HepG2 (cell line): ENCODE measurements at regions not wholly inside any gene's neighbourhood (a gene's known extent, or its start where the extent isn't known, plus 50 kb on each side); places are given as distances from the start of the nearest gene placed in this dataset.

Source experiments
- ATAC-seq: fragments of 200-7000 bp; cut with Tn5 transposase; 3 replicates; pipeline ENCODE4 v1.9.1; 2020; ENCODE audit warnings: mild to moderate bottlenecking, moderate library complexity
- BruUV-seq: library from RNA; stranded (reverse); fragments of 400-500 nt; replicated peaks from 2 replicates; lab custom pipeline; 2021; lab: Mats Ljungman, UMichigan
- CTCF ChIA-PET: fragments of 300-600 bp; formaldehyde crosslinking; extraction: SDS; loops from one replicate; lab custom pipeline; 2021; ENCODE audit warnings: low total read pairs, inconsistent platforms, low intra/inter-chr PET ratio; lab: Yijun Ruan, JAX
- POLR2A ChIA-PET: fragments of 350-600 bp; sonication (Branson Sonifier 250); formaldehyde crosslinking; loops from one replicate; lab custom pipeline; 2020; ENCODE audit warnings: antibody characterized with exemption, inconsistent platforms; lab: Yijun Ruan, JAX
- DNase-seq: peaks from one replicate; pipeline ENCODE4 v3.0.0-alpha.2; 2015; ENCODE audit warnings: low spot score
- FAIRE-seq: peaks from 3 replicates; lab custom pipeline; 2011; peaks lifted over from hg19 to GRCh38; lab: Jason Lieb, UNC
- H2AFZ ChIP-seq: one replicate; pipeline ENCODE4 v1.6.1; 2011; ENCODE audit warnings: low read length, inconsistent platforms
- H3K27ac ChIP-seq: fragments of 300-600 bp; 3 replicates; pipeline ENCODE4 v1.8.0; 2011; ENCODE audit warnings: mixed run types, mild to moderate bottlenecking, mixed read lengths, low read length, inconsistent platforms; ENCODE audit not compliant: insufficient read depth; ENCODE audit errors: extremely low read length
- H3K27me3 ChIP-seq, 2 experiments: fragments of 200-600 bp in 1 of 2; 2 replicates in 1 of 2; 3 replicates in 1 of 2; pipeline versions ENCODE4 v1.6.0 to v1.8.0; 2011; ENCODE audit warnings: low read length in 2 of 2, mild to moderate bottlenecking in 2 of 2, moderate library complexity in 2 of 2, inconsistent platforms in 1 of 2; ENCODE audit not compliant: insufficient read depth in 2 of 2, control insufficient read depth in 1 of 2
- H3K36me3 ChIP-seq, 2 experiments: fragments of 200-600 bp in 1 of 2; replicated peaks in 1 of 2; 2 replicates in 1 of 2; 3 replicates in 1 of 2; pipeline versions ENCODE4 v1.5.1 to v1.8.0; 2011; ENCODE audit warnings: low read length in 2 of 2, inconsistent platforms in 1 of 2; ENCODE audit not compliant: insufficient read depth in 2 of 2, control insufficient read depth in 1 of 2
- H3K4me1 ChIP-seq: 2 replicates; pipeline ENCODE4 v1.5.1; 2012; ENCODE audit warnings: low read length, inconsistent platforms; ENCODE audit not compliant: insufficient read depth
- H3K4me2 ChIP-seq: 2 replicates; pipeline ENCODE4 v1.6.0; 2011; ENCODE audit warnings: low read depth, low read length, inconsistent platforms
- H3K4me3 ChIP-seq, 3 experiments: fragments of 200-600 bp in 1 of 3; sonication (generic), shearing (Covaris generic) in 1 of 3; replicated peaks in 1 of 3; 2 replicates each; pipeline ENCODE4 v1.5.1; 2011 to 2016; ENCODE audit warnings: low read length in 3 of 3, inconsistent platforms in 2 of 3, low read depth in 2 of 3, mild to moderate bottlenecking in 2 of 3, control low read depth in 1 of 3, mixed read lengths in 1 of 3; ENCODE audit not compliant: insufficient read depth in 1 of 3
- H3K79me2 ChIP-seq: one replicate; pipeline ENCODE4 v1.6.1; 2011; ENCODE audit warnings: low read length, inconsistent platforms; ENCODE audit not compliant: insufficient read depth
- H3K9ac ChIP-seq: 2 replicates; pipeline ENCODE4 v1.6.0; 2011; ENCODE audit warnings: mild to moderate bottlenecking, low read depth, low read length, inconsistent platforms; ENCODE audit not compliant: insufficient read depth
- H3K9me3 ChIP-seq: 2 replicates; pipeline ENCODE4 v1.5.1; 2012; ENCODE audit warnings: mild to moderate bottlenecking, low read length
- H4K20me1 ChIP-seq: 2 replicates; pipeline ENCODE4 v1.6.0; 2011; ENCODE audit warnings: inconsistent platforms, mild to moderate bottlenecking, low read length, moderate library complexity; ENCODE audit not compliant: insufficient read depth
- ATF7 ChIP-seq, 2 experiments: fragments of 450-650 bp in 1 of 2; sonication (generic) in 1 of 2; formaldehyde crosslinking in 1 of 2; IDR thresholded peaks; 2 replicates each; pipeline versions ENCODE4 v1.4.0 to v1.6.1; 2016 to 2020; ENCODE audit warnings: antibody characterized with exemption in 1 of 2, mild to moderate bottlenecking in 1 of 2, missing genetic modification reagents in 1 of 2
- GATA4 ChIP-seq: sonication (generic); IDR thresholded peaks from 2 replicates; pipeline ENCODE4 v1.6.1; 2016; ENCODE audit warnings: antibody characterized with exemption, low read depth, borderline replicate concordance
- GMEB1 ChIP-seq: sonication (generic); formaldehyde crosslinking; IDR thresholded peaks from 2 replicates; pipeline ENCODE4 v1.5.1; 2020; ENCODE audit warnings: missing genetic modification reagents, mild to moderate bottlenecking, borderline replicate concordance
- HDAC1 ChIP-seq: sonication (generic); formaldehyde crosslinking; IDR thresholded peaks from 2 replicates; pipeline ENCODE4 v1.5.1; 2020; ENCODE audit warnings: mild to moderate bottlenecking, missing genetic modification reagents
- HNF1B ChIP-seq: sonication (generic); formaldehyde crosslinking; IDR thresholded peaks from 2 replicates; pipeline ENCODE4 v1.5.1; 2020; ENCODE audit warnings: mild to moderate bottlenecking, moderate library complexity, missing genetic modification reagents
- MAFF ChIP-seq: IDR thresholded peaks from 2 replicates; pipeline ENCODE4 v1.6.1; 2011; ENCODE audit warnings: low read depth, low read length, improper control_type of control experiment
- MXI1 ChIP-seq: IDR thresholded peaks from 3 replicates; pipeline ENCODE4 v1.6.1; 2012; ENCODE audit warnings: low read depth, low read length, inconsistent platforms, borderline replicate concordance
- NONO ChIP-seq, 2 experiments: fragments of 450-650 bp in 1 of 2; sonication (generic) in 1 of 2; formaldehyde crosslinking in 1 of 2; IDR thresholded peaks in 1 of 2; conservative IDR thresholded peaks in 1 of 2; 2 replicates each; pipeline versions ENCODE4 v1.6.1 to v1.8.0; 2017 to 2022; ENCODE audit warnings: mild to moderate bottlenecking in 1 of 2, missing genetic modification reagents in 1 of 2, moderate library complexity in 1 of 2
- SRY ChIP-seq: sonication (generic); formaldehyde crosslinking; IDR thresholded peaks from 2 replicates; pipeline ENCODE4 v1.8.0; 2022; ENCODE audit warnings: mild to moderate bottlenecking, missing genetic modification reagents
- TCF7L2 ChIP-seq: IDR thresholded peaks from 2 replicates; pipeline ENCODE4 v1.6.1; 2011; ENCODE audit warnings: mild to moderate bottlenecking, low read depth, low read length, moderate library complexity
- TEF ChIP-seq: sonication (generic); formaldehyde crosslinking; IDR thresholded peaks from 2 replicates; pipeline ENCODE4 v1.5.0; 2020; ENCODE audit warnings: missing genetic modification reagents
- ZNF451 ChIP-seq: sonication (generic); formaldehyde crosslinking; IDR thresholded peaks from 2 replicates; pipeline ENCODE4 v1.5.0; 2020; ENCODE audit warnings: mild to moderate bottlenecking, missing genetic modification reagents
- ZNF530 ChIP-seq: sonication (generic); formaldehyde crosslinking; IDR thresholded peaks from 2 replicates; pipeline ENCODE4 v1.5.0; 2020; ENCODE audit warnings: low read depth, mild to moderate bottlenecking, missing genetic modification reagents
- ZNF546 ChIP-seq: sonication (generic); formaldehyde crosslinking; conservative IDR thresholded peaks from 2 replicates; pipeline ENCODE4 v1.8.1; 2023; ENCODE audit warnings: mild to moderate bottlenecking, missing genetic modification reagents
- WGBS: methylation state at CpG from one replicate; pipeline ENCODE4 v1.1.6; 2017; ENCODE audit warnings: low lambda C conversion rate; 5-methylcytosine and 5-hydroxymethylcytosine counted together
- in situ Hi-C: cut with HindIII; loops from 2 replicates; pipeline ENCODE4 v1.10.0; 2017; ENCODE audit warnings: low pct_unique_long_range_greater_than_20kb; ENCODE audit not compliant: extremely low pct_ligation_motif_present
- intact Hi-C: fragments of 100-400 bp; cut with micrococcal nuclease; formaldehyde crosslinking; loops from one replicate; pipeline ENCODE4 v1.10.0; 2022; ENCODE audit not compliant: unreplicated experiment
- TF ChIP-seq, protein P1 (sequence below): sonication (generic); formaldehyde crosslinking; IDR thresholded peaks from 2 replicates; pipeline ENCODE4 v1.4.0; 2020; ENCODE audit warnings: mild to moderate bottlenecking, missing genetic modification reagents, borderline replicate concordance

- no peak for TF ChIP-seq MAFF
- no peak for TF ChIP-seq NONO (IDR thresholded peaks at IDR 0.05)
- no peak for TF ChIP-seq NONO (CRISPR knock-in tag; conservative IDR thresholded peaks at IDR 0.05)
- TF ChIP-seq HDAC1 (CRISPR knock-in tag): no peak
- TF ChIP-seq GMEB1 (CRISPR knock-in tag): no peak
- no peak for TF ChIP-seq MXI1
- TF ChIP-seq, protein P1, sequence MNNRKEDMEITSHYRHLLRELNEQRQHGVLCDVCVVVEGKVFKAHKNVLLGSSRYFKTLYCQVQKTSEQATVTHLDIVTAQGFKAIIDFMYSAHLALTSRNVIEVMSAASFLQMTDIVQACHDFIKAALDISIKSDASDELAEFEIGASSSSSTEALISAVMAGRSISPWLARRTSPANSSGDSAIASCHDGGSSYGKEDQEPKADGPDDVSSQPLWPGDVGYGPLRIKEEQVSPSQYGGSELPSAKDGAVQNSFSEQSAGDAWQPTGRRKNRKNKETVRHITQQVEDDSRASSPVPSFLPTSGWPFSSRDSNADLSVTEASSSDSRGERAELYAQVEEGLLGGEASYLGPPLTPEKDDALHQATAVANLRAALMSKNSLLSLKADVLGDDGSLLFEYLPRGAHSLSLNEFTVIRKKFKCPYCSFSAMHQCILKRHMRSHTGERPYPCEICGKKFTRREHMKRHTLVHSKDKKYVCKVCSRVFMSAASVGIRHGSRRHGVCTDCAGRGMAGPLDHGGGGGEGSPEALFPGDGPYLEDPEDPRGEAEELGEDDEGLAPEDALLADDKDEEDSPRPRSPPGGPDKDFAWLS (CRISPR knock-in tag): no peak
- TF ChIP-seq TCF7L2: no peak
- no peak for TF ChIP-seq SRY (CRISPR knock-in tag)
- no peak for TF ChIP-seq HNF1B (CRISPR knock-in tag)
- TF ChIP-seq GATA4: no peak
- no peak for TF ChIP-seq ZNF530 (CRISPR knock-in tag)
- TF ChIP-seq ZNF546 (CRISPR knock-in tag): no peak
- TF ChIP-seq ZNF451 (CRISPR knock-in tag): no peak
- TF ChIP-seq ATF7 (IDR thresholded peaks at IDR 0.05): no peak
- TF ChIP-seq ATF7 (CRISPR knock-in tag; IDR thresholded peaks at IDR 0.05): no peak
- no peak for TF ChIP-seq TEF
- no peaks in the 10 kb centered on the region for H3K79me2 ChIP-seq
- H3K4me2 ChIP-seq: no peak overlapping the region
- BruUV-seq: no TSS peak
- no peak overlapping the region for H2AFZ ChIP-seq
- no peaks in the 10 kb centered on the region for H3K9me3 ChIP-seq
- intact Hi-C loops: no loop called here
- no peak for DNase-seq
- in situ Hi-C loops: no loop called here
- no peak overlapping the region for H3K4me3 ChIP-seq
- ATAC-seq: no peak
- 17% methylated on average over 7 of the region's 9 CpGs for WGBS
- FAIRE-seq: no peak
- ChIA-PET POLR2A (no interaction called here), CTCF (no interaction called here)
- no peak overlapping the region for H3K27ac ChIP-seq
- no peak overlapping the region for H3K9ac ChIP-seq
- no peaks in the 10 kb centered on the region for H3K4me1 ChIP-seq
- no peaks in the 10 kb centered on the region for H4K20me1 ChIP-seq
- H3K27me3 ChIP-seq: peaks cover 0 to 23% of the 10 kb centered on the region in 2 experiments; a peak in 3 of 5 replicates
- H3K36me3 ChIP-seq: no peaks in the 10 kb centered on the region
Measured at GRCh38 chr5:170440771-170441392, 51.7 kb upstream of the KCNMB1 start.
